ENCODE measurements at regions not wholly inside any gene's neighbourhood (a gene's known extent, or its start where the extent isn't known, plus 50 kb on each side); places are given as distances from the start of the nearest gene placed in this dataset.
"Not testable (repeated sequence)": the region's sequence is repeated elsewhere in the genome, so short reads cannot be mapped to it uniquely, and the experiment has no call there.

DNA sequence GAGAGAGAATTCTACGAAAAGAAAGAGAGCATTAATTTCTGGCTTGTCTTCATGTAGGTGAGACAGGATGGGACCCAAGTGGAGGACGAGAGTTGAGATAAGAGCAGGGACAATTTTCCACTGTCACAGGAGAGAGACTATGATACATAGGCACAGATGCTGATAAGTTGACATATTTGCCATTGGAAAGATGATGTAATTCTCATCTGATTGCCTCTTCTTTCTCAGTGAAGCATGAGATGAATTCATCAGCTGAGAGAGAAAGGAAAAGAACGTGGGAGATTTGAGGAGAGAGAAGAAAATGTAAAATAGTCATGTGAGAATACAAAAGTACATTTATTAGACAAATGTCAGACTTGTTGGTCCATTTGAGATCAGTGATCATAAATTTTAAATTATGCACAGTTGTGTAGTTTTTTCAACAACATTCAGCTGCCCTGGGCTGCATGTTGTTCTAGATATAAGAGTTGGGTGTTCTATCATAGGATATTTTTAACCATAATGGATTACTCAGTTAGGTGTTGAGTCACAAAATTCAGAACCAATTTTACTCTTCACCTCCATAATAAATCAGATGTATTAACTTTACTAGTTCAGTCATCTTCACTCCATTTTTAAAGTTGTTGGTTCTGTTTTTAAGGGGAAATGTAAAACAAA lies 222.9 kb downstream of the DPY19L2 start:
- Histone ChIP-seq H3K9me1 (ENCODE audit: control insufficient read depth, extremely low read depth, insufficient read depth, low read length) (no peaks in the 10 kb centered on the region), H3K79me2 (ENCODE audit: control insufficient read depth, insufficient read depth, low read length) (no peaks in the 10 kb centered on the region), H2AFZ (ENCODE audit: control insufficient read depth, low read length) (no peak overlapping the region), H3K27me3 (ENCODE audit: control insufficient read depth, extremely low read depth, insufficient read depth, low read length) (no peaks in the 10 kb centered on the region), H3K4me3 (ENCODE audit: control insufficient read depth in 2 of 3, extremely low read depth in 1 of 3, insufficient read depth in 2 of 3, low read depth in 1 of 3, low read length in 3 of 3) (no peak overlapping the region), H3K9ac (ENCODE audit: control insufficient read depth, extremely low read depth, insufficient read depth, low read length) (no peak overlapping the region), H4K20me1 (ENCODE audit: control insufficient read depth, extremely low read depth, insufficient read depth, low read length) (no peaks in the 10 kb centered on the region), H3K27ac (ENCODE audit: control insufficient read depth, insufficient read depth, low read length) (no peak overlapping the region), H3K36me3 (ENCODE audit: control insufficient read depth in 2 of 2, extremely low read depth in 1 of 2, insufficient read depth in 2 of 2, low read length in 2 of 2) (no peaks in the 10 kb centered on the region), H3K4me2 (ENCODE audit: control insufficient read depth, extremely low read depth, insufficient read depth, low read depth, low read length) (no peak overlapping the region), H3K4me1 (ENCODE audit: control insufficient read depth, extremely low read depth, insufficient read depth, low read length) (no peaks in the 10 kb centered on the region), H3K9me3 (ENCODE audit: control insufficient read depth, low read depth, low read length) (no peaks in the 10 kb centered on the region)
- dilution Hi-C loops (cut with MboI; ENCODE audit: extremely low pct_ligation_motif_present, low sequenced_read_pairs), result no loop called here
- TF ChIP-seq EZH2 (IDR thresholded peaks at IDR 0.05; ENCODE audit: low read length), result no peak
- TF ChIP-seq, protein P1, sequence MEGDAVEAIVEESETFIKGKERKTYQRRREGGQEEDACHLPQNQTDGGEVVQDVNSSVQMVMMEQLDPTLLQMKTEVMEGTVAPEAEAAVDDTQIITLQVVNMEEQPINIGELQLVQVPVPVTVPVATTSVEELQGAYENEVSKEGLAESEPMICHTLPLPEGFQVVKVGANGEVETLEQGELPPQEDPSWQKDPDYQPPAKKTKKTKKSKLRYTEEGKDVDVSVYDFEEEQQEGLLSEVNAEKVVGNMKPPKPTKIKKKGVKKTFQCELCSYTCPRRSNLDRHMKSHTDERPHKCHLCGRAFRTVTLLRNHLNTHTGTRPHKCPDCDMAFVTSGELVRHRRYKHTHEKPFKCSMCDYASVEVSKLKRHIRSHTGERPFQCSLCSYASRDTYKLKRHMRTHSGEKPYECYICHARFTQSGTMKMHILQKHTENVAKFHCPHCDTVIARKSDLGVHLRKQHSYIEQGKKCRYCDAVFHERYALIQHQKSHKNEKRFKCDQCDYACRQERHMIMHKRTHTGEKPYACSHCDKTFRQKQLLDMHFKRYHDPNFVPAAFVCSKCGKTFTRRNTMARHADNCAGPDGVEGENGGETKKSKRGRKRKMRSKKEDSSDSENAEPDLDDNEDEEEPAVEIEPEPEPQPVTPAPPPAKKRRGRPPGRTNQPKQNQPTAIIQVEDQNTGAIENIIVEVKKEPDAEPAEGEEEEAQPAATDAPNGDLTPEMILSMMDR (optimal IDR thresholded peaks at IDR 0.05 in 1 of 3, IDR thresholded peaks at IDR 0.05 in 1 of 3, conservative IDR thresholded peaks at IDR 0.05 in 1 of 3; ENCODE audit: extremely low read depth in 1 of 3, insufficient read depth in 2 of 3, low read length in 3 of 3), result no peak
- FAIRE-seq, result no peak
- no peak for DNase-seq (ENCODE audit: low read depth, low spot score)

DNA sequence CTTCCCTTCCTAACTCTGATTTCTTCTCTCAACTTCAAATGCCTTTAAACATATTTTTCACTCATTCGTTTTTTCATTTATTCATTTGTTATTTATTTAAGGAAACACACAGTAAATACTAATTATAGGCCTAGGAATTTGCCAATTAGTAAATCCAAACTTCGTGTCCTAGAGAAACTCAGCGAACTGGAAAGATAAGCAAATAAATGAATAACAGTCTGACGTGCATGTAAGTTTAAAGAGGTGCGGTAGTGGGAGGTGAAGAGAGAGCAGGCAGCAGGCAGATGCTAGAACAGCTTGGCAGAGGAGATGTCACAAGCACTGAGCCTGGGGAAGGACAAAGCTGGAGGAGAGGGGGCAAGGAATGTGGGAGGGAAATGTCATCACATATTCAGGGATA lies 228.2 kb downstream of the DPY19L2 start:
- Histone ChIP-seq H3K4me3 (ENCODE audit: control insufficient read depth in 2 of 3, extremely low read depth in 1 of 3, insufficient read depth in 2 of 3, low read depth in 1 of 3, low read length in 3 of 3) (no peak overlapping the region), H3K4me1 (ENCODE audit: control insufficient read depth, extremely low read depth, insufficient read depth, low read length) (no peaks in the 10 kb centered on the region), H2AFZ (ENCODE audit: control insufficient read depth, low read length) (no peak overlapping the region), H3K9me1 (ENCODE audit: control insufficient read depth, extremely low read depth, insufficient read depth, low read length) (no peaks in the 10 kb centered on the region), H3K9ac (ENCODE audit: control insufficient read depth, extremely low read depth, insufficient read depth, low read length) (no peak overlapping the region), H3K9me3 (ENCODE audit: control insufficient read depth, low read depth, low read length) (no peaks in the 10 kb centered on the region), H3K4me2 (ENCODE audit: control insufficient read depth, extremely low read depth, insufficient read depth, low read depth, low read length) (no peak overlapping the region), H3K36me3 (ENCODE audit: control insufficient read depth in 2 of 2, extremely low read depth in 1 of 2, insufficient read depth in 2 of 2, low read length in 2 of 2) (no peaks in the 10 kb centered on the region), H3K27me3 (ENCODE audit: control insufficient read depth, extremely low read depth, insufficient read depth, low read length) (no peaks in the 10 kb centered on the region), H3K27ac (ENCODE audit: control insufficient read depth, insufficient read depth, low read length) (no peak overlapping the region), H4K20me1 (ENCODE audit: control insufficient read depth, extremely low read depth, insufficient read depth, low read length) (no peaks in the 10 kb centered on the region), H3K79me2 (ENCODE audit: control insufficient read depth, insufficient read depth, low read length) (no peaks in the 10 kb centered on the region)
- FAIRE-seq, result no peak
- no peak for TF ChIP-seq EZH2 (IDR thresholded peaks at IDR 0.05; ENCODE audit: low read length)
- TF ChIP-seq, protein P1 (optimal IDR thresholded peaks at IDR 0.05 in 1 of 3, IDR thresholded peaks at IDR 0.05 in 1 of 3, conservative IDR thresholded peaks at IDR 0.05 in 1 of 3; ENCODE audit: extremely low read depth in 1 of 3, insufficient read depth in 2 of 3, low read length in 3 of 3), result no peak
- no peak for DNase-seq (ENCODE audit: low read depth, low spot score)
- dilution Hi-C loops (cut with MboI; ENCODE audit: extremely low pct_ligation_motif_present, low sequenced_read_pairs), result no loop called here

DNA sequence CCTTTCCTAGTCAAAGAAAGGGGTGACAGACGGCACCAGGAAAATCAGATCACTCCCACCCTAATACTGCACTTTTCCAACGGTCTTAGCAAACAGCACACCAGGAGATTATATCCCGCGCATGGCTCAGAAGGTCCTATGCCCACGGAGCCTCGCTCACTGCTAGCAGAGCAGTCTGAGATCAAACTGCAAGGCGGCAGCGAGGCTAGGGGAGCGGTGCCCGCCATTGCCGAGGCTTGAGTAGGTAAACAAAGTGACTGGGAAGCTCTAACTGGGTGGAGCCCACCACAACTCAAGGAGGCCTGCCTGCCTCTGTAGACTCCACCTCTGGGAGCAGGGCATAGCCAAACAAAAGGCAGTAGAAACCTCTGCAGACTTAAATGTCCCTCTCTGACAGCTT lies 233.9 kb downstream of the DPY19L2 start:
- FAIRE-seq; H3K4me3 ChIP-seq (ENCODE audit: control insufficient read depth in 2 of 3, extremely low read depth in 1 of 3, insufficient read depth in 2 of 3, low read depth in 1 of 3, low read length in 3 of 3); H4K20me1 ChIP-seq (ENCODE audit: control insufficient read depth, extremely low read depth, insufficient read depth, low read length); DNase-seq (ENCODE audit: low read depth, low spot score); H3K9ac ChIP-seq (ENCODE audit: control insufficient read depth, extremely low read depth, insufficient read depth, low read length); H3K27ac ChIP-seq (ENCODE audit: control insufficient read depth, insufficient read depth, low read length); H3K4me1 ChIP-seq (ENCODE audit: control insufficient read depth, extremely low read depth, insufficient read depth, low read length); dilution Hi-C loops (cut with MboI; ENCODE audit: extremely low pct_ligation_motif_present, low sequenced_read_pairs); H3K36me3 ChIP-seq (ENCODE audit: control insufficient read depth in 2 of 2, extremely low read depth in 1 of 2, insufficient read depth in 2 of 2, low read length in 2 of 2); H3K79me2 ChIP-seq (ENCODE audit: control insufficient read depth, insufficient read depth, low read length); H2AFZ ChIP-seq (ENCODE audit: control insufficient read depth, low read length); H3K9me1 ChIP-seq (ENCODE audit: control insufficient read depth, extremely low read depth, insufficient read depth, low read length); H3K4me2 ChIP-seq (ENCODE audit: control insufficient read depth, extremely low read depth, insufficient read depth, low read depth, low read length); H3K9me3 ChIP-seq (ENCODE audit: control insufficient read depth, low read depth, low read length); H3K27me3 ChIP-seq (ENCODE audit: control insufficient read depth, extremely low read depth, insufficient read depth, low read length): not testable (repeated sequence)

DNA sequence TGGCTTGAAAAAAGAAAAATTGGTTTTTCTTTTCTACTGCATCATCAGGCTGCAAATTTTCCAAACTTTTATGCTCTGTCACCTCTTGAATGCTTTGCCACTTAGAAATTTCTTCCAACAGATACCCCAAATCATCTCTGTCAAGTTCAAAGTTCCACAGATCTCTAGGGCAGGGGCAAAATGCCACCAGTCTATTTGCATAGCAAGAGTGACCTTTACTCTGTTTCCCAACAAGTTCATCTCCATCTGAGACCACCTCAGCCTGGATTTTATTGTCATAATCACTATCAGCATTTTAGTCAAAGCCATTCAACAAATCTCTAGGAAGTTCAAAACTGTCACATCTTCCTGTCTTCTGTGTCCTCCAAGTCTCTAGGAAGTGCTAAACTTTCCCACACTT lies 240.3 kb downstream of the DPY19L2 start:
- H4K20me1 ChIP-seq (ENCODE audit: control insufficient read depth, extremely low read depth, insufficient read depth, low read length); FAIRE-seq; dilution Hi-C loops (cut with MboI; ENCODE audit: extremely low pct_ligation_motif_present, low sequenced_read_pairs); H3K4me2 ChIP-seq (ENCODE audit: control insufficient read depth, extremely low read depth, insufficient read depth, low read depth, low read length); H3K27ac ChIP-seq (ENCODE audit: control insufficient read depth, insufficient read depth, low read length); H3K79me2 ChIP-seq (ENCODE audit: control insufficient read depth, insufficient read depth, low read length); H3K36me3 ChIP-seq (ENCODE audit: control insufficient read depth in 2 of 2, extremely low read depth in 1 of 2, insufficient read depth in 2 of 2, low read length in 2 of 2); H3K4me1 ChIP-seq (ENCODE audit: control insufficient read depth, extremely low read depth, insufficient read depth, low read length); H3K27me3 ChIP-seq (ENCODE audit: control insufficient read depth, extremely low read depth, insufficient read depth, low read length); DNase-seq (ENCODE audit: low read depth, low spot score); H3K9me1 ChIP-seq (ENCODE audit: control insufficient read depth, extremely low read depth, insufficient read depth, low read length); H2AFZ ChIP-seq (ENCODE audit: control insufficient read depth, low read length); H3K9me3 ChIP-seq (ENCODE audit: control insufficient read depth, low read depth, low read length); H3K9ac ChIP-seq (ENCODE audit: control insufficient read depth, extremely low read depth, insufficient read depth, low read length); H3K4me3 ChIP-seq (ENCODE audit: control insufficient read depth in 2 of 3, extremely low read depth in 1 of 3, insufficient read depth in 2 of 3, low read depth in 1 of 3, low read length in 3 of 3): not testable (repeated sequence)
